ENCODE measurements at regions not wholly inside any gene's neighbourhood (a gene's known extent, or its start where the extent isn't known, plus 50 kb on each side); places are given as distances from the start of the nearest gene placed in this dataset.
"Not testable (repeated sequence)": the region's sequence is repeated elsewhere in the genome, so short reads cannot be mapped to it uniquely, and the experiment has no call there.

DNA sequence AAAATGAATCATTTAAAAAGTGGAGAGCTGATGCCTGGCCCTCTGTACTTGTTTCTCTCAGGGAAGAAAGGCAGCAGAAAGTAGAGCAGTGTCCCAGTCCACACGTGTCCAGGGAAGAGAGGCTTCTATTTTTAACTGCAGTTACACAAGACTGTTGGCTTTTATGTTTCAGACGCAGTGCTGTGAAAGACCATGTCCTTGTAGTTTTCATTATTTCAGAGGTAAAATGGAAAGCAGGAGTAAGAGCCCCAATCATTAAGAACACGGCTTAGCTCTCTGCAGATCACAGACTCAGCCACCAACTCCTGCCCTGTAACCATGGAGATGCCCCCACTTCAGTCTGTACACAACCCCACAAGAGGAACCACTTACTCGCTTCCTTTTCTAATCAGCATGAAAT is 336.3 kb downstream of the DAD1 start:
- DNase-seq (ENCODE audit: low read depth) = no peak

- DNase-seq (ENCODE audit: low read depth) = no peak
Measured at GRCh38 chr14:22251090-22251489, 337.9 kb downstream of the DAD1 start.

- DNase-seq (ENCODE audit: low read depth) = no peak
Measured at GRCh38 chr14:22249770-22250169, 339.3 kb downstream of the DAD1 start.

DNA sequence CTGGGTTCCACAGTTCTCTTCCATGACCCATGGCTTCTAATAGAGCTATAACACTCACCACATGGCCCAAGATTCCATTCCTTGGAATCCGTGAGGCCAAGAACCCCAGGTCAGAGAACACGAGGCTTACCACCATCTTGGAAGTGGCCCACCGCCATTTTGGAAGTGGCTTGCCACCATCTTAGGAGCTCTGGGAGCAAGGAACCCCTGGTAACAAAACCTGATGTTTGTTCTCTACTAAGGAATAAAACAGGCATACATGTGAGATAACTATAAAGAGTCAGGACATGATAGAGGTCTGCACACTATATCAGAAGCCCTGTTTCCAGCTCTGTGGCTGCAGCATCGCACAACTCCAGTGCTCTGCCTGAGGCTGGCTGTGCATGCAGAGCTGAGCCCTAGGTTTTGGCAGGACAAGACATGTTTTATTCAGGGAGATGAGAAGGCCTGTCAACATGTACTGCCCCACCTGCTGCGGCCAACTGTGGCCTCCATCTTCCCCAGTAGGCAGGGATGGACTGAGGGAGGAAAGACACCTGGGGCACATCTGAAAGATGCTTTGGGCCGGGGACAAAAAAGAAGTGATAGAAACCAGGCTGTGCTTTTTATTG is 344.9 kb downstream of the DAD1 start:
- no peak for DNase-seq (ENCODE audit: low read depth)

DNA sequence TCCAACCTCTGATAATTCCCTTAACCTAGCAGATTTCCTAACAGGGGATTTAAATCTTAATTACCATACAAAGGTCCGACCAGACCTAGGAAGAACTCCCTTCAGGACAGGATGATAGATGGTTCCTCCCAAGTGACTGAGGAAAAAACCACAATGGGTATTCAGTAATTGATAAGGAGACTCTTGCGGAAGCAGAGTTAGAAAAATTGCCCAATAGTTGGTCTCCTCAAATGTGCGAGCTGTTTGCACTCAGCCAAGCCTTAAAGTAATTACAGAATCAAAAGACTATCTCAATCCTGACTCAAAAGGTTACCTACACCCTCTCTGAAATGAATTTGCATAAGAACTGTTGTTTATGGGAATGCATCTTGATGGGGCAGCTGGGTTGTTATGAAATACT is 350.7 kb downstream of the DAD1 start:
- not testable (repeated sequence) for DNase-seq (ENCODE audit: low read depth)

GRCh38 chr14:22233377-22233776 is 355.6 kb downstream of the DAD1 start:
- DNase-seq (ENCODE audit: low read depth) = no peak

GRCh38 chr14:22232933-22233332 is 356.1 kb downstream of the DAD1 start:
- DNase-seq (ENCODE audit: low read depth) = no peak

GRCh38 chr14:22232486-22232885 is 356.5 kb downstream of the DAD1 start:
- no peak for DNase-seq (ENCODE audit: low read depth)

- DNase-seq (ENCODE audit: low read depth) = no peak
Measured at GRCh38 chr14:22231018-22231417, 358.0 kb downstream of the DAD1 start.

- no peak for DNase-seq (ENCODE audit: low read depth)
Measured at GRCh38 chr14:22230517-22230916, 358.5 kb downstream of the DAD1 start.

- DNase-seq (ENCODE audit: low read depth) = no peak
Measured at GRCh38 chr14:22227084-22227483, 361.9 kb downstream of the DAD1 start.

DNA sequence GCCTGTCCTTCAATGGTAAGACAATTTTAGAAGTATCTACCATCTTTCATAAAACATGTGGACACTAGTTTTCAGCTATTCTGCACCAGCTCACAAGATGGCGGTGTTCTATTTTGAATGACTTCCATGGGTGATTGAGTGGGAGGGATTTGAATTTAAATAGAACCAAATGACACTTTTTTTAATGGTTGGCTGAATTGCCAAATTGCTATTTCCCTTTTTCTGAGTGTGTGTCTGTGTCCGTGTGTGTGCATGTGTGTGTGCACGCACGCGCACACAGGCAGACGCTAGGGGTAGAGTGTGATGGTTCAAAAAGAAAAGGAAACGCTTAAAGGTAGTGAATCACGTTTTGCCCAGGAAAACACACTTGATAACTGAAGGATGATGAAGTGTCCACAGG is 362.6 kb downstream of the DAD1 start:
- DNase-seq (ENCODE audit: low read depth) = no peak

DNA sequence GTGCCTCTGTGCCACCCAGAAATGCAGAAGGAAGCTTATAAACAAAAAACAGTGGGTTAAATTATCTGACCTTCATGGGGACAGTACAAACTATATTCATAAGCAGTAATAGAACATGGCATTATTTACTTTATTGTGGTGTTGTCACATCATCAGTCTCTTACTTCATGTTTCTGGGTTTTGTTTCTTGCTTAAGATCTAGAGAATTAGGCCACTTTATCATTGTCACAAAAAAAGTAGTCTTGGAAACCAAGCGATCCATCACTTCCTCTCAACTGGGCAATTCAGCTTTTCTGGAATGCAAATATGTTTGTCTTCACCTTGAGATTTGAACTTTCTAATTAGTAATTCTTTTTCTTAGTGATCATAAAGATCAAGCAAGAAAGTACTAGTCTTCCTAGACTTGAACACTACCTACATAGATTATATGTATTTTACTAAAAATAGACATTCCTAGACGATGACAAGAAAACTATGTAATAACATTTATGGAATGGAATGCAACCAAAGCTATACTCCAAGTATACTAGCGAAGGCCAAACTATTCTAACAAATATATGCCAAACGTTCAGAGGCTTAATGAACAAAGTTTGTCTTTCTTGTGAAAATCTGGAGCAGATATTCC is 363.4 kb downstream of the DAD1 start:
- DNase-seq (ENCODE audit: low read depth) = peak; percentile 5

DNA sequence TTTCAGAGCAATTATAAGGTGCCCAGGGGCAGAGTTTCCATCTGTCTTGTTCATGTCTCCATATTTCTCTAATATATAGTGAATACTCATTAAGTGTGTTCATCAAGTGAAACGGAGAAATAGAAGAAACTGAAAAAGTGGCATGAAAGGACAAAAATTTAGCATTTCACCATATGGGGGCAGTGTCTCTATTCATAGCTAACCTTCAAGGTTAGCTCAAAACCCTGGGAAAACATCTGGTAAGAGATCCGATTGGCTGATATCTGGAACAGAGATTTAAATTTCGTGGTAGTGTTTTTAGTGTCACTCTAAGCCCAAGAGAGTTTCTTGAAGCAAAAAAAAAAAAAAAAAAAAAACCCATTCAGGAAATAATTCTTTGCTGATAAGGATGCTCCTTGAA is 367.5 kb downstream of the DAD1 start:
- DNase-seq (ENCODE audit: low read depth) = peak; percentile 17

GRCh38 chr14:22220427-22220826 is 368.6 kb downstream of the DAD1 start:
- DNase-seq (ENCODE audit: low read depth) = no peak

GRCh38 chr14:22218728-22219127 is 370.3 kb downstream of the DAD1 start:
- DNase-seq (ENCODE audit: low read depth) = no peak

- DNase-seq (ENCODE audit: low read depth) = no peak
Measured at GRCh38 chr14:22213120-22213519, 375.9 kb downstream of the DAD1 start.

- no peak for DNase-seq (ENCODE audit: low read depth)
Measured at GRCh38 chr14:22210906-22211305, 378.1 kb downstream of the DAD1 start.

DNA sequence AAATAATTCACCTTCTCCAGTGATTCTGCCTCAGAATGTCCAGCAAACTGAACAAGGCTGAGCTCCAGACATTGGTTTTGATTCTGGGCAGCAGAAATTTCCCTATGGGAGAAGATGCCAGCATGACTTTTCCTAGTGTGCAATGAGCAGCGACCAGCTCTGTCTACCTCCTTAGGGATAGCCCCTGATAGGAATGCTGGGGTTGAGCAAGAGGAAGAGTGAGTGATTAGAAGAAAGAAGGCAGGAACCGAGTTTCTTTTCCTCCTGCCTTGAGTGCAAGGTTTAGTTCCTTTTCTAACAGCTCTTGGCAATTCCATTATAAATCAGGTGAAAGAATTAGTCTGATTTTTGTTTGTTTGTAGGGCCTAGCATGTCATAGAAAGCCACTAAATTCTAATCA is 379.0 kb downstream of the DAD1 start:
- no peak for DNase-seq (ENCODE audit: low read depth)

DNA sequence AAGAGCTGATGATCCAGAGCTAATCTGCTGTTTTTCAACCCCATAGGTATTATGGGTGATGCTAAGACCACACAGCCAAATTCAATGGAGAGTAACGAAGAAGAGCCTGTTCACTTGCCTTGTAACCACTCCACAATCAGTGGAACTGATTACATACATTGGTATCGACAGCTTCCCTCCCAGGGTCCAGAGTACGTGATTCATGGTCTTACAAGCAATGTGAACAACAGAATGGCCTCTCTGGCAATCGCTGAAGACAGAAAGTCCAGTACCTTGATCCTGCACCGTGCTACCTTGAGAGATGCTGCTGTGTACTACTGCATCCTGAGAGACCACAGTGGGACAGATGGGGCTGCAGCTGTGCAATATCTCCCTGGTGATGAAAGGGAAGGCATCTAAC is 386.0 kb downstream of the DAD1 start:
- DNase-seq (ENCODE audit: low read depth) = no peak

GRCh38 chr14:22202313-22202712 is 386.7 kb downstream of the DAD1 start:
- no peak for DNase-seq (ENCODE audit: low read depth)

- no peak for DNase-seq (ENCODE audit: low read depth)
Measured at GRCh38 chr14:22200977-22201605, 387.9 kb downstream of the DAD1 start.

GRCh38 chr14:22200131-22200530 is 388.9 kb downstream of the DAD1 start:
- DNase-seq (ENCODE audit: low read depth) = not testable (repeated sequence)

DNA sequence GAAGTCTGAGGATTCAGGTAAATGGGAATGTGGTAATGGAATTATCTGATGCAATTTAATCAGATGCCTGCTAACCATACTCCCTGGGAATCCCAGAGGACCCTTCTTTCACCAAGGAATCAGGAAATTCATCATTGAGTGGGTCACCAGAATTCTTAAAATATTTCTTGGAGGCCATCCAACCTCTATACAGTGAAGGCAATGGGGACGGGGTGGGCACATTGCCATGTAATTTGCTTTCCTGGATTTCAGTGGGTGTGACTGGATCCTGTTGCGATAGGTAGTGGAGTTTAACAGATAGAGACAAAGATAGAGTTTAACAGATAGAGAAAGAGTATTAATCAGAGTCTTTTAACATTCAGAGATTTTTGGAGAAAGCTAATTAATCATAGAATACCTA is 394.4 kb downstream of the DAD1 start:
- peak; percentile 60 for DNase-seq (ENCODE audit: low read depth)

Measured in HS-27A (cell line).